ENCODE measurements at regions not wholly inside any gene's neighbourhood (a gene's known extent, or its start where the extent isn't known, plus 50 kb on each side); places are given as distances from the start of the nearest gene placed in this dataset.

- no peak for TF ChIP-seq POLR2A (IDR thresholded peaks at IDR 0.05)
- TF ChIP-seq, protein P1, sequence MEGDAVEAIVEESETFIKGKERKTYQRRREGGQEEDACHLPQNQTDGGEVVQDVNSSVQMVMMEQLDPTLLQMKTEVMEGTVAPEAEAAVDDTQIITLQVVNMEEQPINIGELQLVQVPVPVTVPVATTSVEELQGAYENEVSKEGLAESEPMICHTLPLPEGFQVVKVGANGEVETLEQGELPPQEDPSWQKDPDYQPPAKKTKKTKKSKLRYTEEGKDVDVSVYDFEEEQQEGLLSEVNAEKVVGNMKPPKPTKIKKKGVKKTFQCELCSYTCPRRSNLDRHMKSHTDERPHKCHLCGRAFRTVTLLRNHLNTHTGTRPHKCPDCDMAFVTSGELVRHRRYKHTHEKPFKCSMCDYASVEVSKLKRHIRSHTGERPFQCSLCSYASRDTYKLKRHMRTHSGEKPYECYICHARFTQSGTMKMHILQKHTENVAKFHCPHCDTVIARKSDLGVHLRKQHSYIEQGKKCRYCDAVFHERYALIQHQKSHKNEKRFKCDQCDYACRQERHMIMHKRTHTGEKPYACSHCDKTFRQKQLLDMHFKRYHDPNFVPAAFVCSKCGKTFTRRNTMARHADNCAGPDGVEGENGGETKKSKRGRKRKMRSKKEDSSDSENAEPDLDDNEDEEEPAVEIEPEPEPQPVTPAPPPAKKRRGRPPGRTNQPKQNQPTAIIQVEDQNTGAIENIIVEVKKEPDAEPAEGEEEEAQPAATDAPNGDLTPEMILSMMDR (IDR thresholded peaks at IDR 0.05 in 4 of 5, conservative IDR thresholded peaks at IDR 0.05 in 1 of 5), result no peak
- Histone ChIP-seq H3K4me3 (no peak overlapping the region), H3K27ac (no peak overlapping the region), H3K9me3 (no peaks in the 10 kb centered on the region), H3K4me1 (peaks cover 10 to 13% of the 10 kb centered on the region in 2 donors), H3K27me3 (no peaks in the 10 kb centered on the region), H3K36me3 (no peaks in the 10 kb centered on the region)
- in situ Hi-C loops (cut with MboI; ENCODE audit: low sequenced_read_pairs in 4 of 4) (no loop called here), intact Hi-C loops (cut with DNase I; ENCODE audit: low total_unique reads) (no loop called here)
- no peak for ATAC-seq
- no peak for DNase-seq
Measured at GRCh38 chr2:200068642-200069041, 113.3 kb downstream of the MAIP1 start.

DNA sequence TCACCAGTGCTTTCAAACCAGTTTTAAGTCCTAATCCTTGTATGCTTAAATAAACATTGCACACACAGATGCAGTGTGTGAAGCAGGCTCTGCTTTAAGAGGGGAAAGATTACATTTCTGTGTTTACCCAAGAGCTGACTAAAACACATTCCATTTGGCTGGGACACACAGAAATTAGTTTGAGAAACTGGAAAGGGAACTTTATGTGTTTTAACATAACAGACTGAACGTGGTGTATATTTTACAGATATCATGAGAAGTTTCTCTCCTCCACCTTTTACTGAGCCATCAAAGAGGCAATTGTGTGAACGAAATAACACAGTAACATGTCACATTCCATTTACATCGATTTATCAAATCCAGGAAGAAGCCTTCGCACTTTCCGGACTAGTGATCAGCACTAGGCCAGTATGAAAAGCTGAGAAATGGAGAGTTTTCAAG, 121.8 kb downstream of the MAIP1 start:
- no peaks in the 10 kb centered on the region for H3K4me1 ChIP-seq
- DNase-seq, result no peak
- TF ChIP-seq, protein P1 (IDR thresholded peaks at IDR 0.05 in 4 of 5, conservative IDR thresholded peaks at IDR 0.05 in 1 of 5), result no peak
- no peak for TF ChIP-seq POLR2A (IDR thresholded peaks at IDR 0.05)
- H3K9me3 ChIP-seq, result no peaks in the 10 kb centered on the region
- H3K27me3 ChIP-seq, result no peaks in the 10 kb centered on the region
- ATAC-seq, result no peak
- intact Hi-C loops (cut with DNase I; ENCODE audit: low total_unique reads), result no loop called here
- in situ Hi-C loops (cut with MboI; ENCODE audit: low sequenced_read_pairs in 4 of 4), result no loop called here
- H3K36me3 ChIP-seq, result no peaks in the 10 kb centered on the region
- no peak overlapping the region for H3K27ac ChIP-seq
- H3K4me3 ChIP-seq, result no peak overlapping the region

DNA sequence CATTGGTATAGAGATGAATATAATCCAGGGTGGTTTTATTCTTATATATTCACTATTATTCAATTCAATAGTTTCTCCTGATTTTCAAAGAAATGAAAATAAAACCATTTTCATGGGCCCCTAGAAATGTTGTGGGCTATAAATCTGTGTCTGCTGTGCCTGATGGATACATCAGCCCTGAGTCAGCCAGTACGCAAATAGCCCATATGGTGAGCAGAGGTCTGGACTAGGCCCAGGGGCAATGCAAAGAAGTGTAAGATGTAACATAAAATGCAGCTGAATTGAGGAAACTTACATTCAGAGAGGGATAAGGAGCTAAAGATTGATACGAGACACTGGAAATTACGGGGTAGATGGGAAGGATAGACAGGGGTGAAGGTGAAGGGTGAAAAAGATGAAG, 122.5 kb downstream of the MAIP1 start:
- Histone ChIP-seq H3K27me3 (no peaks in the 10 kb centered on the region), H3K9me3 (no peaks in the 10 kb centered on the region), H3K4me3 (no peak overlapping the region), H3K36me3 (no peaks in the 10 kb centered on the region), H3K27ac (no peak overlapping the region), H3K4me1 (no peaks in the 10 kb centered on the region)
- intact Hi-C loops (cut with DNase I; ENCODE audit: low total_unique reads) (no loop called here), in situ Hi-C loops (cut with MboI; ENCODE audit: low sequenced_read_pairs in 4 of 4) (no loop called here)
- DNase-seq (no peak), ATAC-seq (no peak)
- no peak for TF ChIP-seq POLR2A (IDR thresholded peaks at IDR 0.05)

DNA sequence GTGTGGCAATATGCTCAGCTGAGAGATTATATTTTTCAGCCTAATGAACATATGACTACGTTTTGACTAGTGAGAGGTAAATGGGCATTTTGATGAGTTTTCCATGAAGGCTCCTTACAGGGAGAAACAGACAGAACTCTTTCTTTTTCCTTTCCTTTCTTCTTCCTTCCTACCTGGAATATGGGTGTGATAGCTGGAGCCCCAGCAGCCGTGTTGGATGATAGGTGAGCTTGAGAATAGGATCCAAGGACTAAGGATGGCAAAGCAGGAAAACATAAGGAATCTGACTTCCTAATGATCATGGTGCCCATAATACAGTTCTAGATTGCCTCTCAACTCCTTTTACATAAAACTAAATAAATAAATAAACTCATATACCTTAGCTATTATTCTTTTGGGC, 124.0 kb downstream of the MAIP1 start:
- in situ Hi-C loops (cut with MboI; ENCODE audit: low sequenced_read_pairs in 4 of 4), result no loop called here
- no peaks in the 10 kb centered on the region for H3K36me3 ChIP-seq
- no peaks in the 10 kb centered on the region for H3K27me3 ChIP-seq
- DNase-seq (no peak), ATAC-seq (no peak)
- H3K4me1 ChIP-seq, result no peaks in the 10 kb centered on the region
- intact Hi-C loops (cut with DNase I; ENCODE audit: low total_unique reads), result no loop called here
- TF ChIP-seq, protein P1 (IDR thresholded peaks at IDR 0.05 in 4 of 5, conservative IDR thresholded peaks at IDR 0.05 in 1 of 5), result no peak
- no peak for TF ChIP-seq POLR2A (IDR thresholded peaks at IDR 0.05)
- H3K27ac ChIP-seq, result no peak overlapping the region
- no peaks in the 10 kb centered on the region for H3K9me3 ChIP-seq
- no peak overlapping the region for H3K4me3 ChIP-seq

GRCh38 chr2:200081236-200081635, 125.9 kb downstream of the MAIP1 start:
- no peak for ATAC-seq
- H3K27me3 ChIP-seq, result no peaks in the 10 kb centered on the region
- no peaks in the 10 kb centered on the region for H3K4me1 ChIP-seq
- no peak overlapping the region for H3K27ac ChIP-seq
- no peak for DNase-seq
- H3K36me3 ChIP-seq, result no peaks in the 10 kb centered on the region
- no peak overlapping the region for H3K4me3 ChIP-seq
- in situ Hi-C loops (cut with MboI; ENCODE audit: low sequenced_read_pairs in 4 of 4), result no loop called here
- no peak for TF ChIP-seq POLR2A (IDR thresholded peaks at IDR 0.05)
- TF ChIP-seq, protein P1 (IDR thresholded peaks at IDR 0.05 in 4 of 5, conservative IDR thresholded peaks at IDR 0.05 in 1 of 5), result no peak
- no peaks in the 10 kb centered on the region for H3K9me3 ChIP-seq
- intact Hi-C loops (cut with DNase I; ENCODE audit: low total_unique reads), result no loop called here
